Keratinocyte (primary cell): ENCODE measurements at regions not wholly inside any gene's neighbourhood (a gene's known extent, or its start where the extent isn't known, plus 50 kb on each side); places are given as distances from the start of the nearest gene placed in this dataset.

ENCODE experiments used
- EZH2 ChIP-seq: IDR thresholded peaks from one replicate; pipeline ENCODE4 v1.6.1; 2012; ENCODE audit warnings: inconsistent platforms, mild to moderate bottlenecking, low read length, moderate library complexity
- TF ChIP-seq, protein P1 (sequence below), 3 experiments: IDR thresholded peaks in 1 of 3; conservative IDR thresholded peaks in 1 of 3; optimal IDR thresholded peaks in 1 of 3; 2 replicates in 2 of 3; 3 replicates in 1 of 3; pipeline versions ENCODE3 to v1.5.1; 2011; ENCODE audit warnings: low read length in 3 of 3, mild to moderate bottlenecking in 3 of 3, moderate library complexity in 2 of 3, control low read depth in 1 of 3, inconsistent platforms in 1 of 3; ENCODE audit not compliant: insufficient read depth in 2 of 3; ENCODE audit errors: extremely low read depth in 1 of 3

DNA sequence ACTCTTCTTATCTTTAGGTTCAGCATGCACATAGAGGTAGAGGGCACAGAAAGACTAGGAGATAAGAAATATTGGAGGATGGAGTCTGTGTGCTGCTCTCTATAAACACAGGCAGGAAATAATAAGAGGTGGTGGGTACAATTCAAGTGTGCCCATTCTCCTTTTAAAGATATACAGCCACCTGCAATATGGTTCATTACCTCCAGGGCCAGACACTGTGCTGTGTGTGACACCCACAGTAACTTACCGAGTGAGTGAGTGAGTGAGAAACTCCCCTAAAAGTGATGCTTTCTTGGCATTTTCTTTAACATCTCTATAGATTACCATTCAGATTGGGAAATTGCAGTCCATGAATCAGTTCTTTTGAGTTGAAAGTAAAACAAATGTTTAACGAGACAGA, 311.8 kb upstream of the KCNN2 start:
- TF ChIP-seq, protein P1, sequence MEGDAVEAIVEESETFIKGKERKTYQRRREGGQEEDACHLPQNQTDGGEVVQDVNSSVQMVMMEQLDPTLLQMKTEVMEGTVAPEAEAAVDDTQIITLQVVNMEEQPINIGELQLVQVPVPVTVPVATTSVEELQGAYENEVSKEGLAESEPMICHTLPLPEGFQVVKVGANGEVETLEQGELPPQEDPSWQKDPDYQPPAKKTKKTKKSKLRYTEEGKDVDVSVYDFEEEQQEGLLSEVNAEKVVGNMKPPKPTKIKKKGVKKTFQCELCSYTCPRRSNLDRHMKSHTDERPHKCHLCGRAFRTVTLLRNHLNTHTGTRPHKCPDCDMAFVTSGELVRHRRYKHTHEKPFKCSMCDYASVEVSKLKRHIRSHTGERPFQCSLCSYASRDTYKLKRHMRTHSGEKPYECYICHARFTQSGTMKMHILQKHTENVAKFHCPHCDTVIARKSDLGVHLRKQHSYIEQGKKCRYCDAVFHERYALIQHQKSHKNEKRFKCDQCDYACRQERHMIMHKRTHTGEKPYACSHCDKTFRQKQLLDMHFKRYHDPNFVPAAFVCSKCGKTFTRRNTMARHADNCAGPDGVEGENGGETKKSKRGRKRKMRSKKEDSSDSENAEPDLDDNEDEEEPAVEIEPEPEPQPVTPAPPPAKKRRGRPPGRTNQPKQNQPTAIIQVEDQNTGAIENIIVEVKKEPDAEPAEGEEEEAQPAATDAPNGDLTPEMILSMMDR (optimal IDR thresholded peaks at IDR 0.05 in 1 of 3, IDR thresholded peaks at IDR 0.05 in 1 of 3, conservative IDR thresholded peaks at IDR 0.05 in 1 of 3; ENCODE audit: extremely low read depth in 1 of 3, insufficient read depth in 2 of 3, low read length in 3 of 3): no peak
- TF ChIP-seq EZH2: no peak
